NCI-H446 treated with DMSO at 0.1 percent for 48 hours (cell line): ENCODE measurements at regions not wholly inside any gene's neighbourhood (a gene's known extent, or its start where the extent isn't known, plus 50 kb on each side); places are given as distances from the start of the nearest gene placed in this dataset.

Experiments used
- DNase-seq: peaks from one replicate; lab custom pipeline; 2025; lab: John Stamatoyannopoulos, UW

- no peak for DNase-seq
Measured at GRCh38 chrX:10021461-10022272, 54.5 kb downstream of the CLDN34 start.

- no peak for DNase-seq
Measured at GRCh38 chrX:10022273-10022541, 55.0 kb downstream of the CLDN34 start.

GRCh38 chrX:10022580-10023245, 55.6 kb downstream of the CLDN34 start:
- no peak for DNase-seq

GRCh38 chrX:10023821-10024220, 56.7 kb downstream of the CLDN34 start:
- DNase-seq, result no peak

GRCh38 chrX:10025742-10026493, 58.8 kb downstream of the CLDN34 start:
- no peak for DNase-seq

GRCh38 chrX:10028283-10029104, 61.3 kb downstream of the CLDN34 start:
- DNase-seq, result no peak

GRCh38 chrX:10030570-10030969, 63.4 kb downstream of the CLDN34 start:
- no peak for DNase-seq

GRCh38 chrX:10031746-10032145, 64.6 kb downstream of the CLDN34 start:
- no peak for DNase-seq

- no peak for DNase-seq
Measured at GRCh38 chrX:10032147-10032546, 65.0 kb downstream of the CLDN34 start.

GRCh38 chrX:10033375-10034007, 66.3 kb downstream of the CLDN34 start:
- no peak for DNase-seq

GRCh38 chrX:10034740-10035260, 67.6 kb downstream of the CLDN34 start:
- no peak for DNase-seq

GRCh38 chrX:10038585-10038984, 71.4 kb downstream of the CLDN34 start:
- no peak for DNase-seq

- no peak for DNase-seq
Measured at GRCh38 chrX:10039821-10040793, 72.9 kb downstream of the CLDN34 start.

- no peak for DNase-seq
Measured at GRCh38 chrX:10040961-10041360, 73.8 kb downstream of the CLDN34 start.

- DNase-seq, result no peak
Measured at GRCh38 chrX:10041383-10041782, 74.2 kb downstream of the CLDN34 start.

GRCh38 chrX:10042055-10042454, 74.9 kb downstream of the CLDN34 start:
- DNase-seq, result no peak

- no peak for DNase-seq
Measured at GRCh38 chrX:10043386-10043785, 76.2 kb downstream of the CLDN34 start.

- DNase-seq, result no peak
Measured at GRCh38 chrX:10044021-10044420, 76.9 kb downstream of the CLDN34 start.

- no peak for DNase-seq
Measured at GRCh38 chrX:10045327-10046000, 78.3 kb downstream of the CLDN34 start.

- no peak for DNase-seq
Measured at GRCh38 chrX:10047133-10047532, 80.0 kb downstream of the CLDN34 start.
